Upper lobe of right lung (tissue), 1 donor: ENCODE measurements at regions not wholly inside any gene's neighbourhood (a gene's known extent, or its start where the extent isn't known, plus 50 kb on each side); places are given as distances from the start of the nearest gene placed in this dataset.

ENCODE experiments used
- ATAC-seq: fragments of 200-7000 bp; cut with Tn5 transposase; one replicate; pipeline ENCODE4 v1.9.1; 2020; ENCODE audit warnings: mild to moderate bottlenecking, moderate library complexity
- DNase-seq: peaks from one replicate; pipeline ENCODE4 v3.0.0-alpha.2; 2020
- H3K27ac ChIP-seq: fragments of 200-600 bp; one replicate; pipeline ENCODE4 v1.8.0; 2022
- H3K27me3 ChIP-seq: fragments of 200-600 bp; one replicate; pipeline ENCODE4 v1.8.0; 2022; ENCODE audit warnings: mild to moderate bottlenecking
- H3K36me3 ChIP-seq: fragments of 200-600 bp; one replicate; pipeline ENCODE4 v1.8.0; 2022
- H3K4me1 ChIP-seq: fragments of 200-600 bp; one replicate; pipeline ENCODE4 v1.8.0; 2022
- H3K4me3 ChIP-seq: fragments of 200-600 bp; one replicate; pipeline ENCODE4 v1.8.0; 2022; ENCODE audit warnings: mild to moderate bottlenecking
- H3K9me3 ChIP-seq: fragments of 200-600 bp; one replicate; pipeline ENCODE4 v1.8.0; 2022
- intact Hi-C: fragments of 100-400 bp; cut with DNase I; formaldehyde crosslinking; loops from one replicate; pipeline ENCODE4 v1.11.0; 2022
- TF ChIP-seq, protein P1 (sequence below): fragments of 200-600 bp; IDR thresholded peaks from one replicate; pipeline ENCODE4 v1.8.0; 2022; ENCODE audit warnings: antibody characterized with exemption
- donor health status: DM: no; HTN: yes; CAD: no; lungs with severe emphysema.

DNA sequence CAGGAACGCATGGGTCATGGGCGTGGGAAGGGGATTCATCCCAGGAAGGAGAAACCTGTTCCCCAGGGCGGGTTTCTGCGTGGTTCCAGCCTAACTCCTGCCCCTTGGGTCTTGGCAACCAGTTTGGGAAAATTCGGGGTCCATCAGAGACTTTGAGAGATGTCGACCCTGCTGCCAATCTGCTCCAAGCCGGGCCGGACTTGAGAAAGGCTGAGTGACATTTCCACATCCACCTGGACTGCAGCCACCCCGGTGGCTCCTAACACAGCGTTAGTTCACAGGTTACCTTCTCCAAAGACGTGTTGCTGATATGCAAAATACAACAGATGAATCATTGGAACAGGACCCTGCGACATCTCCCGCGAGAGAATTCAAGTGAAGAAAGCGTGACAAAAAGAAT is 627.2 kb downstream of the IRX1 start:
- no peak overlapping the region for H3K27ac ChIP-seq
- DNase-seq (no peak), ATAC-seq (no peak)
- no peaks in the 10 kb centered on the region for H3K4me1 ChIP-seq
- TF ChIP-seq, protein P1, sequence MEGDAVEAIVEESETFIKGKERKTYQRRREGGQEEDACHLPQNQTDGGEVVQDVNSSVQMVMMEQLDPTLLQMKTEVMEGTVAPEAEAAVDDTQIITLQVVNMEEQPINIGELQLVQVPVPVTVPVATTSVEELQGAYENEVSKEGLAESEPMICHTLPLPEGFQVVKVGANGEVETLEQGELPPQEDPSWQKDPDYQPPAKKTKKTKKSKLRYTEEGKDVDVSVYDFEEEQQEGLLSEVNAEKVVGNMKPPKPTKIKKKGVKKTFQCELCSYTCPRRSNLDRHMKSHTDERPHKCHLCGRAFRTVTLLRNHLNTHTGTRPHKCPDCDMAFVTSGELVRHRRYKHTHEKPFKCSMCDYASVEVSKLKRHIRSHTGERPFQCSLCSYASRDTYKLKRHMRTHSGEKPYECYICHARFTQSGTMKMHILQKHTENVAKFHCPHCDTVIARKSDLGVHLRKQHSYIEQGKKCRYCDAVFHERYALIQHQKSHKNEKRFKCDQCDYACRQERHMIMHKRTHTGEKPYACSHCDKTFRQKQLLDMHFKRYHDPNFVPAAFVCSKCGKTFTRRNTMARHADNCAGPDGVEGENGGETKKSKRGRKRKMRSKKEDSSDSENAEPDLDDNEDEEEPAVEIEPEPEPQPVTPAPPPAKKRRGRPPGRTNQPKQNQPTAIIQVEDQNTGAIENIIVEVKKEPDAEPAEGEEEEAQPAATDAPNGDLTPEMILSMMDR: no peak
- no peaks in the 10 kb centered on the region for H3K9me3 ChIP-seq
- intact Hi-C loops: no loop called here
- H3K27me3 ChIP-seq: no peaks in the 10 kb centered on the region
- no peak overlapping the region for H3K4me3 ChIP-seq
- H3K36me3 ChIP-seq: no peaks in the 10 kb centered on the region

DNA sequence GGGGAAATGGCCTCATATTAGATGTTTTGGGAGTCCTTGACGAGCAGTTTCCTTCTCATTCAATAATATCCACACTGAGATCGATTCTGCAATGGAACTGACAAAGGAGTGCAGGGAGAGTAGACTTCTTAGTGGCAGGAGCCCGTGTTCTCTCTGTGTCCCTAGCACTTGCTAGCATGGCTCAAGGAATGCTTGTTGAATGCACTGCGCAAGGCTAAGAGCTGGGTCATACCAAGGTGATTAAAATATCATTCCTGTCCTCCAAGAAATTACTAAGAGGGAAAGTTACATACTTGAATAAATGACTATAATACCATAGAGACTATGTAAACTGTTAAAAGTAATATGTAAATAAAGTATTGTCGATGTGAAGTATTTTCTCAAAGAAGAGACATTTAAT is 630.1 kb downstream of the IRX1 start:
- H3K27me3 ChIP-seq: no peaks in the 10 kb centered on the region
- H3K4me3 ChIP-seq: no peak overlapping the region
- intact Hi-C loops: no loop called here
- H3K4me1 ChIP-seq: no peaks in the 10 kb centered on the region
- TF ChIP-seq, protein P1: no peak
- no peak for DNase-seq
- H3K9me3 ChIP-seq: no peaks in the 10 kb centered on the region
- H3K27ac ChIP-seq: no peak overlapping the region
- H3K36me3 ChIP-seq: no peaks in the 10 kb centered on the region
- peak; percentile 75 for ATAC-seq

DNA sequence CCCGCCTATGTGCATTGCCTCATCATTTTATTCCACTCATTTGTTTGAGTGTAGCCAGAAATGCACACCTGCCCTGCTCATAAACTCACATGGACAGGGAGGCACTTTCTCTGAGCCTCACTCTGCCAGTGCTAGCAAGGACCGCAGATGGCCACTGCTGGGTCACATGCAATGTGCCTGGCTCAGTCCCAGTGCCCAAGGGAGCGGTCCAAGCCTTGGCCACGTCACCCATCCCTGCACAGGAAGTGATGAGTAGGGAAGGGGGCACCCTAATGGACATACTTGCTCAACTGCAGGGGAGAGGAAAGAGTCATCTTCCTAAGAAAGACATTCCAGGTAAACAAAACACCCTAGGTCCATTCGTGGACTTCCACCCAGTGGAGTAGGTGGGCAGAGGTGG is 630.9 kb downstream of the IRX1 start:
- no peak overlapping the region for H3K4me3 ChIP-seq
- no peaks in the 10 kb centered on the region for H3K36me3 ChIP-seq
- H3K4me1 ChIP-seq: no peaks in the 10 kb centered on the region
- no peaks in the 10 kb centered on the region for H3K27me3 ChIP-seq
- no peak overlapping the region for H3K27ac ChIP-seq
- ATAC-seq (peak; percentile 45), DNase-seq (no peak)
- TF ChIP-seq, protein P1: no peak
- intact Hi-C loops: no loop called here
- H3K9me3 ChIP-seq: no peaks in the 10 kb centered on the region

DNA sequence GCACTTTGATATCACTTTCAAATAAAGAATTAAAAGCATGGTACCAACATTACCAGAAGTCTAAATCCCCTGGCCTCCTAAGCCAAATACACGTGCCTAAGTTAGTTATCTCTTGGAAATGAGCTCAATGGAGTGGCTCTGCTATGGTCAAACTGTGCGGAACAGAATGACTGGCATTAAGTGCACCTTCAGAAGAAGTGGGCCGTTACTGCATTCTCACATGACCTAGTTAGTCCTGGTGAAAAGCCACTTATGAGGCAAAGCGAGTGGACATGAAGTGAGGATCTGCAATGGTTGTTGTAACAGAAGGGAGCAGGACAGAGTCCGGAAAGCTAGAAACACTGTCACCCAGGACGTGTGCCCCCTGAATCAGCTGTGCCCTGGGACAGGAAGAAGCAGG is 633.1 kb downstream of the IRX1 start:
- ATAC-seq (peak; percentile 57), DNase-seq (no peak)
- Histone ChIP-seq H3K4me3 (no peak overlapping the region), H3K27me3 (no peaks in the 10 kb centered on the region), H3K36me3 (no peaks in the 10 kb centered on the region), H3K9me3 (no peaks in the 10 kb centered on the region), H3K4me1 (no peaks in the 10 kb centered on the region), H3K27ac (no peak overlapping the region)
- intact Hi-C loops: no loop called here
- TF ChIP-seq, protein P1: no peak

DNA sequence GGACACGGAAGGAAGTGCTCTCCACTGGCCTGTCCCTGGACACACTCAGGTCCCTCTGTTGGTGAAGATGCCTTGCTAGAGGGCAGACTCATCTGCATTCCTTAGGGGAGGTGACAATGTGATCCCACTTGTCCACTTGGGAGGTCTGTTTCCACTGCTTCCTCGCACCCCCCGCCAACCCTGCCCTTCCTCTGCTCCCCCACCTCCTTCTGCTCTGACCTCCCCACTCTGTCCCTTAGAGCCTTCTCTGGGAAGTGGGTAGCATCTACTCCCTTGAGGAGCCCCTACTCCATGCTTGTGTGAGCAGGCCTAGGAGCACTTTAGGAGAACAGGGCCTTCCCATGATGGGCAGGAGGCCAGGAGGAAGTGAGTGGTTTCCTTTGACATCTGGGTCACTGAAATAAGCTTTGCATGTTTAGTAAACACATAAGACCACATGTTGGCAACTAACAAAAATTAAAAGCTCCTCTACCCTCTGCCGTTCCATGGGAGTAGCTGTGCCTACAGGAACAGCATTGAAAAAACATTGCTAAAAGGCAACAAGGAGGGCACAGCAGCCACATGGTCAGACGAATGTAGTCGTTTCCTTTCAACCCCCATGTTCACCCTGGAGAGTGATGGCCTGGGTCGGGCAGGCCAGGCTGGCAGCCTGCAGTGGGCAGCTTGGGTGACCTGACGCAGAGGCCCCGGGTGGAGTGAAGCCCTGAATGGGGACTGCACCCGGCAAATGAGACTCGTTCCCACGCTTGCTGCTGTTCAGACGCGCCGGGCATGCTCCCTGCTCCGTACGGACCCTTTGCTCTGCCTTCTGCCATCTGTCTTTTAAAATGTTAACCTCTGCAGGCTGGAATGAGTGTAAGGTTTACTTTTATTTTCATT is 634.0 kb downstream of the IRX1 start:
- Histone ChIP-seq H3K9me3 (no peaks in the 10 kb centered on the region), H3K4me1 (no peaks in the 10 kb centered on the region), H3K27ac (no peak overlapping the region), H3K36me3 (no peaks in the 10 kb centered on the region), H3K27me3 (no peaks in the 10 kb centered on the region), H3K4me3 (no peak overlapping the region)
- TF ChIP-seq, protein P1: no peak
- intact Hi-C loops: no loop called here
- no peak for DNase-seq
- peak; percentile 6 for ATAC-seq
